ENCODE measurements at regions not wholly inside any gene's neighbourhood (a gene's known extent, or its start where the extent isn't known, plus 50 kb on each side); places are given as distances from the start of the nearest gene placed in this dataset.

DNA sequence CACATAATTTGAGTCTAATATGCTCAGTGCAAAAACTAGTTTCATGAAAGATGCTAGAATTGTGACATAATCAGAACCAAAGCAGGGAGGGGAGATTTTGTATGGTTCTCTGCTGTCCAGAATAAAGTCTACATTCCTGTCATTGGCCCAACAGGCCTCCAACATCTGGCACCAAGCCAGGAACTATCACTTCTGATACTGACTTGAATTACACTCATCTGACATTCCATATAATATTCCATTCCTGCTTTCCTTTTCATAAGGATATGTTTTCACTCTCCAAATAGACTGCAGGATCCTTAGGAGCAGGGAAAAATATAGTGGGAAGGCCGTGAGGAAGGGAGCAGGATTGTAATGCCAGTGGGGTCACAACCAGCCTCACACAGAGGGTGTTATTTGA is 84.6 kb upstream of the BTN3A2 start:
- Histone ChIP-seq H3K9ac (ENCODE audit: low read length) (no peak overlapping the region), H3K27me3 (ENCODE audit: insufficient read depth, low read depth, low read length) (no peaks in the 10 kb centered on the region), H3K9me2 (ENCODE audit: insufficient read depth, low read length) (no peaks in the 10 kb centered on the region), H4K20me1 (ENCODE audit: insufficient read depth) (no peaks in the 10 kb centered on the region), H3K36me3 (ENCODE audit: insufficient read depth, low read length) (no peaks in the 10 kb centered on the region), H3K79me2 (replicated peaks; ENCODE audit: insufficient read depth, low read length) (no peaks in the 10 kb centered on the region), H3K9me3 (ENCODE audit: low read length) (no peaks in the 10 kb centered on the region), H3K27ac (ENCODE audit: low read length) (no peak overlapping the region), H3F3A (ENCODE audit: insufficient read depth, low read length, poor library complexity, severe bottlenecking) (peaks cover 10% of the 10 kb centered on the region), H3K4me2 (ENCODE audit: low read length) (no peak overlapping the region), H3K4me3 (ENCODE audit: low read length) (no peak overlapping the region), H2AFZ (ENCODE audit: low read depth, low read length) (no peak overlapping the region)
- TF ChIP-seq EP300 (conservative IDR thresholded peaks at IDR 0.05; ENCODE audit: poor library complexity, severe bottlenecking) = no peak
- TF ChIP-seq MXI1 (conservative IDR thresholded peaks at IDR 0.05; ENCODE audit: poor library complexity, severe bottlenecking) = no peak
- TF ChIP-seq SMC3 (conservative IDR thresholded peaks at IDR 0.05; ENCODE audit: poor library complexity) = no peak
- TF ChIP-seq, protein P1, sequence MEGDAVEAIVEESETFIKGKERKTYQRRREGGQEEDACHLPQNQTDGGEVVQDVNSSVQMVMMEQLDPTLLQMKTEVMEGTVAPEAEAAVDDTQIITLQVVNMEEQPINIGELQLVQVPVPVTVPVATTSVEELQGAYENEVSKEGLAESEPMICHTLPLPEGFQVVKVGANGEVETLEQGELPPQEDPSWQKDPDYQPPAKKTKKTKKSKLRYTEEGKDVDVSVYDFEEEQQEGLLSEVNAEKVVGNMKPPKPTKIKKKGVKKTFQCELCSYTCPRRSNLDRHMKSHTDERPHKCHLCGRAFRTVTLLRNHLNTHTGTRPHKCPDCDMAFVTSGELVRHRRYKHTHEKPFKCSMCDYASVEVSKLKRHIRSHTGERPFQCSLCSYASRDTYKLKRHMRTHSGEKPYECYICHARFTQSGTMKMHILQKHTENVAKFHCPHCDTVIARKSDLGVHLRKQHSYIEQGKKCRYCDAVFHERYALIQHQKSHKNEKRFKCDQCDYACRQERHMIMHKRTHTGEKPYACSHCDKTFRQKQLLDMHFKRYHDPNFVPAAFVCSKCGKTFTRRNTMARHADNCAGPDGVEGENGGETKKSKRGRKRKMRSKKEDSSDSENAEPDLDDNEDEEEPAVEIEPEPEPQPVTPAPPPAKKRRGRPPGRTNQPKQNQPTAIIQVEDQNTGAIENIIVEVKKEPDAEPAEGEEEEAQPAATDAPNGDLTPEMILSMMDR (IDR thresholded peaks at IDR 0.05; ENCODE audit: poor library complexity, severe bottlenecking) = no peak
- no peak for TF ChIP-seq POLR2AphosphoS5 (IDR thresholded peaks at IDR 0.05)

DNA sequence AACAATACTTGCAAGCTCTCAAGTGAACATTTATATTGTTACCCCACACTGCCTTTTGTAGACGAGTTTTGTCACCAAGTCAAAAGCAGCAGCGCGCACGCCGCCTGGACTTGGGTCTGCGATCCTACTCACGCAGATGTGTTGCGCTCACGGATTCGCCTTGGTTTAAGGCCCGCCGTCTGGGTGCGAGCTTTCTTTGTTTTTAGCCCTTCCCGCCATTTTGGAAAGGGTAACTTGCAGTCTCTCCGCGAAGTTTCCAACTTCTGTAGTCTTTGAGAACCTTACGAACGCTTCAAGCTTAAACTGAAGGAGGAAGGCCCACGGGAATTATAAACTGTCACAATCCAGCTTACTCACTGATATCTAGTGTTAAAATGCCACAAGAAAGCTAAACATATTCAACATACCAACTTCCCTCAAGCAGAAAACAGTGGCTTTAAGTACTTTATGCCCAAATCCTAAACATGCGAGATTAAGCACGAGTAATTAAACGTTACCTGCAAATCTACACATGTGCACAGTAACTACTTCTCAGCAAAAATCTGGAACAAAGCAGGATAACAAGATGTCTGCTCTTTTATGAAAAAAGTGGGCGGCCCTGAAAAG is 80.4 kb upstream of the BTN3A2 start:
- H3K9me3 ChIP-seq (ENCODE audit: low read length) = no peaks in the 10 kb centered on the region
- peak overlapping the region; percentile 76 for H3K4me2 ChIP-seq (ENCODE audit: low read length)

More for the DNA sequence above, 80.4 kb upstream of the BTN3A2 start:
- TF ChIP-seq EZH2 (IDR thresholded peaks at IDR 0.05; ENCODE audit: borderline replicate concordance, insufficient read depth, low read length, poor library complexity, severe bottlenecking) (no peak), MXI1 (conservative IDR thresholded peaks at IDR 0.05; ENCODE audit: poor library complexity, severe bottlenecking) (no peak), EP300 (conservative IDR thresholded peaks at IDR 0.05; ENCODE audit: poor library complexity, severe bottlenecking) (no peak), POLR2AphosphoS5 (IDR thresholded peaks at IDR 0.05) (no peak), RAD21 (conservative IDR thresholded peaks at IDR 0.05) (no peak)
- TF ChIP-seq, protein P1 (IDR thresholded peaks at IDR 0.05; ENCODE audit: poor library complexity, severe bottlenecking) = no peak
- TF ChIP-seq, protein P2, sequence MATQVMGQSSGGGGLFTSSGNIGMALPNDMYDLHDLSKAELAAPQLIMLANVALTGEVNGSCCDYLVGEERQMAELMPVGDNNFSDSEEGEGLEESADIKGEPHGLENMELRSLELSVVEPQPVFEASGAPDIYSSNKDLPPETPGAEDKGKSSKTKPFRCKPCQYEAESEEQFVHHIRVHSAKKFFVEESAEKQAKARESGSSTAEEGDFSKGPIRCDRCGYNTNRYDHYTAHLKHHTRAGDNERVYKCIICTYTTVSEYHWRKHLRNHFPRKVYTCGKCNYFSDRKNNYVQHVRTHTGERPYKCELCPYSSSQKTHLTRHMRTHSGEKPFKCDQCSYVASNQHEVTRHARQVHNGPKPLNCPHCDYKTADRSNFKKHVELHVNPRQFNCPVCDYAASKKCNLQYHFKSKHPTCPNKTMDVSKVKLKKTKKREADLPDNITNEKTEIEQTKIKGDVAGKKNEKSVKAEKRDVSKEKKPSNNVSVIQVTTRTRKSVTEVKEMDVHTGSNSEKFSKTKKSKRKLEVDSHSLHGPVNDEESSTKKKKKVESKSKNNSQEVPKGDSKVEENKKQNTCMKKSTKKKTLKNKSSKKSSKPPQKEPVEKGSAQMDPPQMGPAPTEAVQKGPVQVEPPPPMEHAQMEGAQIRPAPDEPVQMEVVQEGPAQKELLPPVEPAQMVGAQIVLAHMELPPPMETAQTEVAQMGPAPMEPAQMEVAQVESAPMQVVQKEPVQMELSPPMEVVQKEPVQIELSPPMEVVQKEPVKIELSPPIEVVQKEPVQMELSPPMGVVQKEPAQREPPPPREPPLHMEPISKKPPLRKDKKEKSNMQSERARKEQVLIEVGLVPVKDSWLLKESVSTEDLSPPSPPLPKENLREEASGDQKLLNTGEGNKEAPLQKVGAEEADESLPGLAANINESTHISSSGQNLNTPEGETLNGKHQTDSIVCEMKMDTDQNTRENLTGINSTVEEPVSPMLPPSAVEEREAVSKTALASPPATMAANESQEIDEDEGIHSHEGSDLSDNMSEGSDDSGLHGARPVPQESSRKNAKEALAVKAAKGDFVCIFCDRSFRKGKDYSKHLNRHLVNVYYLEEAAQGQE (IDR thresholded peaks at IDR 0.05; ENCODE audit: borderline replicate concordance) = no peak
- H3F3A ChIP-seq (ENCODE audit: insufficient read depth, low read length, poor library complexity, severe bottlenecking) = peaks cover 16% of the 10 kb centered on the region
- H3K27ac ChIP-seq (ENCODE audit: low read length) = peak overlapping the region; percentile 87
- no peaks in the 10 kb centered on the region for H3K36me3 ChIP-seq (ENCODE audit: insufficient read depth, low read length)
- peak overlapping the region; percentile 72 for H3K9ac ChIP-seq (ENCODE audit: low read length)
- H2AFZ ChIP-seq (ENCODE audit: low read depth, low read length) = peak overlapping the region; percentile 51
- no peaks in the 10 kb centered on the region for H3K79me2 ChIP-seq (replicated peaks; ENCODE audit: insufficient read depth, low read length)
- no peaks in the 10 kb centered on the region for H3K27me3 ChIP-seq (ENCODE audit: insufficient read depth, low read depth, low read length)
- H3K9me2 ChIP-seq (ENCODE audit: insufficient read depth, low read length) = no peaks in the 10 kb centered on the region
- no peaks in the 10 kb centered on the region for H4K20me1 ChIP-seq (ENCODE audit: insufficient read depth)
- H3K4me3 ChIP-seq (ENCODE audit: low read length) = peak overlapping the region; percentile 80
